PC-3 (cell line): ENCODE measurements at regions not wholly inside any gene's neighbourhood (a gene's known extent, or its start where the extent isn't known, plus 50 kb on each side); places are given as distances from the start of the nearest gene placed in this dataset.

Experiments used
- ATAC-seq: fragments of 200-7000 bp; cut with Tn5 transposase; 2 replicates; pipeline ENCODE4 v1.9.1; 2020; ENCODE audit warnings: mild to moderate bottlenecking, moderate library complexity
- BruUV-seq: library from RNA; stranded (reverse); fragments of 400-500 nt; replicated peaks from 2 replicates; lab custom pipeline; 2021; lab: Mats Ljungman, UMichigan
- CTCF ChIA-PET: fragments of 300-600 bp; sonication (Branson Sonifier 250); formaldehyde crosslinking; loops from one replicate; lab custom pipeline; 2022; ENCODE audit warnings: antibody characterized with exemption; lab: Charles Lee
- POLR2A ChIA-PET: fragments of 300-600 bp; sonication (Branson Sonifier 250); formaldehyde crosslinking; loops from one replicate; lab custom pipeline; 2022; ENCODE audit warnings: antibody characterized with exemption; ENCODE audit not compliant: unreplicated experiment; lab: Charles Lee
- DNase-seq: peaks from one replicate; pipeline ENCODE4 v3.0.0-alpha.2; 2015
- H2AFZ ChIP-seq: fragments of 300-600 bp; sonication (generic); 2 replicates; pipeline ENCODE4 v1.6.0; 2016; ENCODE audit warnings: antibody characterized with exemption, low read length
- H3F3A ChIP-seq: fragments of 300-600 bp; sonication (generic); one replicate; pipeline ENCODE4 v1.6.0; 2017; ENCODE audit warnings: antibody characterized with exemption, low read length, control low read depth, mild to moderate bottlenecking; ENCODE audit not compliant: unreplicated experiment
- H3K27ac ChIP-seq: fragments of 300-600 bp; sonication (generic); 2 replicates; pipeline ENCODE4 v1.5.1; 2016; ENCODE audit warnings: mild to moderate bottlenecking, low read length
- H3K27me3 ChIP-seq: fragments of 300-600 bp; sonication (generic); 2 replicates; pipeline ENCODE4 v1.6.1; 2016; ENCODE audit warnings: low read length, mixed read lengths
- H3K36me3 ChIP-seq: fragments of 300-600 bp; sonication (generic); 2 replicates; pipeline ENCODE4 v1.6.1; 2016; ENCODE audit warnings: low read depth, mixed run types, low read length, mixed read lengths
- H3K4me1 ChIP-seq: fragments of 300-600 bp; sonication (generic); 2 replicates; pipeline ENCODE4 v1.5.1; 2016; ENCODE audit warnings: low read length; ENCODE audit not compliant: insufficient read depth
- H3K4me2 ChIP-seq: fragments of 300-600 bp; sonication (generic); 2 replicates; pipeline ENCODE4 v1.6.0; 2016; ENCODE audit warnings: low read length
- H3K4me3 ChIP-seq: fragments of 300-600 bp; sonication (generic); 2 replicates; pipeline ENCODE4 v1.5.1; 2016; ENCODE audit warnings: mild to moderate bottlenecking, low read length, mixed read lengths
- H3K79me2 ChIP-seq: fragments of 300-600 bp; sonication (generic); 2 replicates; pipeline ENCODE4 v1.6.1; 2017; ENCODE audit warnings: low read length, mixed read lengths
- H3K9ac ChIP-seq: fragments of 300-600 bp; sonication (generic); 2 replicates; pipeline ENCODE4 v1.6.0; 2016; ENCODE audit warnings: mild to moderate bottlenecking, low read length
- H3K9me2 ChIP-seq: fragments of 300-600 bp; sonication (generic); replicated peaks from 2 replicates; pipeline ENCODE4 v1.6.1; 2016; ENCODE audit warnings: mixed run types, low read length, mixed read lengths
- H3K9me3 ChIP-seq: fragments of 300-600 bp; sonication (generic); 2 replicates; pipeline ENCODE4 v1.6.1; 2016; ENCODE audit warnings: low read length, mixed read lengths
- H4K20me1 ChIP-seq: fragments of 300-600 bp; sonication (generic); 2 replicates; pipeline ENCODE4 v1.6.1; 2016; ENCODE audit warnings: low read length, mixed read lengths
- CTCF ChIP-seq: fragments of 300-600 bp; sonication (generic); conservative IDR thresholded peaks from 2 replicates; pipeline ENCODE4 v1.5.1; 2017; ENCODE audit warnings: antibody characterized with exemption, low read depth, mild to moderate bottlenecking, low read length
- EZH2 ChIP-seq: fragments of 300-600 bp; sonication (generic); IDR thresholded peaks from one replicate; pipeline ENCODE4 v1.6.1; 2017; ENCODE audit warnings: antibody characterized with exemption, mild to moderate bottlenecking, low read length; ENCODE audit not compliant: unreplicated experiment
- EZH2phosphoT487 ChIP-seq: fragments of 300-600 bp; sonication (generic); IDR thresholded peaks from 2 replicates; pipeline ENCODE4 v1.6.1; 2018; ENCODE audit warnings: mild to moderate bottlenecking, antibody characterized with exemption, low read length, borderline replicate concordance
- intact Hi-C: fragments of 100-400 bp; cut with micrococcal nuclease; formaldehyde crosslinking; loops from 2 replicates; pipeline ENCODE4 v1.9.0; 2023

GRCh38 chr4:187149229-187149945 lies 425.7 kb upstream of the FAT1 start:
- Histone ChIP-seq H3K79me2 (no peaks in the 10 kb centered on the region), H3K4me1 (no peaks in the 10 kb centered on the region), H2AFZ (no peak overlapping the region), H3K9ac (no peak overlapping the region), H4K20me1 (no peaks in the 10 kb centered on the region), H3K27ac (no peak overlapping the region), H3K4me2 (no peak overlapping the region), H3K9me3 (no peaks in the 10 kb centered on the region), H3F3A (no peaks in the 10 kb centered on the region), H3K4me3 (no peak overlapping the region), H3K9me2 (no peaks in the 10 kb centered on the region), H3K27me3 (no peaks in the 10 kb centered on the region), H3K36me3 (no peaks in the 10 kb centered on the region)
- ChIA-PET CTCF (no interaction called here), POLR2A (no interaction called here)
- ATAC-seq (no peak), DNase-seq (no peak)
- no TSS peak for BruUV-seq
- intact Hi-C loops, result no loop called here
- TF ChIP-seq EZH2phosphoT487 (no peak), EZH2 (no peak), CTCF (no peak)

- Histone ChIP-seq H3K9me2 (no peaks in the 10 kb centered on the region), H3K4me3 (no peak overlapping the region), H3K4me2 (no peak overlapping the region), H4K20me1 (no peaks in the 10 kb centered on the region), H3K9me3 (no peaks in the 10 kb centered on the region), H3K27me3 (no peaks in the 10 kb centered on the region), H3K9ac (no peak overlapping the region), H3K79me2 (no peaks in the 10 kb centered on the region), H3F3A (no peaks in the 10 kb centered on the region), H3K36me3 (no peaks in the 10 kb centered on the region), H3K4me1 (no peaks in the 10 kb centered on the region), H3K27ac (no peak overlapping the region), H2AFZ (no peak overlapping the region)
- TF ChIP-seq EZH2, result no peak
- no peak for TF ChIP-seq EZH2phosphoT487
- no peak for TF ChIP-seq CTCF
- CTCF ChIA-PET, result no interaction called here
- no TSS peak for BruUV-seq
- intact Hi-C loops, result no loop called here
- ATAC-seq, result no peak
- DNase-seq, result no peak
- POLR2A ChIA-PET, result no interaction called here
These were observed 433.8 kb upstream of the FAT1 start for GRCh38 chr4:187157380-187157958.

- no peaks in the 10 kb centered on the region for H3K4me1 ChIP-seq
- intact Hi-C loops, result no loop called here
- ATAC-seq (no peak), DNase-seq (no peak)
- no peaks in the 10 kb centered on the region for H3K36me3 ChIP-seq
- H2AFZ ChIP-seq, result no peak overlapping the region
- TF ChIP-seq EZH2, result no peak
- no peak overlapping the region for H3K4me3 ChIP-seq
- H3K9ac ChIP-seq, result no peak overlapping the region
- H3K27ac ChIP-seq, result no peak overlapping the region
- no peaks in the 10 kb centered on the region for H4K20me1 ChIP-seq
- H3F3A ChIP-seq, result no peaks in the 10 kb centered on the region
- H3K27me3 ChIP-seq, result no peaks in the 10 kb centered on the region
- ChIA-PET CTCF (no interaction called here), POLR2A (no interaction called here)
- no peaks in the 10 kb centered on the region for H3K9me3 ChIP-seq
- no peaks in the 10 kb centered on the region for H3K79me2 ChIP-seq
- H3K4me2 ChIP-seq, result no peak overlapping the region
- no TSS peak for BruUV-seq
- no peaks in the 10 kb centered on the region for H3K9me2 ChIP-seq
These were observed 434.3 kb upstream of the FAT1 start for GRCh38 chr4:187158003-187158402.
